ENCODE measurements at regions not wholly inside any gene's neighbourhood (a gene's known extent, or its start where the extent isn't known, plus 50 kb on each side); places are given as distances from the start of the nearest gene placed in this dataset.

DNA sequence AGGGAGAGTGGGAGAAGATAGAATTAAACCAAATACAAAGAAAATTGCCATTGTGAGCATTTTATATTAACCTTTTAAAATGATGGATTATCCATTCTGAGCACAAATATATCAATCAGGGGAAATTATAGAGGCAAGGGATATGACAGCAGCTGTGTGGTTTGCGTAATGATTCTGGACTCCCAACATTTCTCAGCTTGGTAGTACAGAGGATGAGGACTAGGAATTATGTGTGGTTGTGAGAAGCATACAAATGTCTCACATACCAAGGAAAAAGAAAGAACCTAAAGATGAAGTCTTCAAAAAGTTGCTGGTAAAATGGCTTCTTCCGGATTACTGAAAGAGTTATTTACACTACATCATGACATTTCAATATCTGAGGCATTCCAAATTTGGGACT is 674.6 kb upstream of the NR3C2 start (continued):
- TF ChIP-seq, protein P1, sequence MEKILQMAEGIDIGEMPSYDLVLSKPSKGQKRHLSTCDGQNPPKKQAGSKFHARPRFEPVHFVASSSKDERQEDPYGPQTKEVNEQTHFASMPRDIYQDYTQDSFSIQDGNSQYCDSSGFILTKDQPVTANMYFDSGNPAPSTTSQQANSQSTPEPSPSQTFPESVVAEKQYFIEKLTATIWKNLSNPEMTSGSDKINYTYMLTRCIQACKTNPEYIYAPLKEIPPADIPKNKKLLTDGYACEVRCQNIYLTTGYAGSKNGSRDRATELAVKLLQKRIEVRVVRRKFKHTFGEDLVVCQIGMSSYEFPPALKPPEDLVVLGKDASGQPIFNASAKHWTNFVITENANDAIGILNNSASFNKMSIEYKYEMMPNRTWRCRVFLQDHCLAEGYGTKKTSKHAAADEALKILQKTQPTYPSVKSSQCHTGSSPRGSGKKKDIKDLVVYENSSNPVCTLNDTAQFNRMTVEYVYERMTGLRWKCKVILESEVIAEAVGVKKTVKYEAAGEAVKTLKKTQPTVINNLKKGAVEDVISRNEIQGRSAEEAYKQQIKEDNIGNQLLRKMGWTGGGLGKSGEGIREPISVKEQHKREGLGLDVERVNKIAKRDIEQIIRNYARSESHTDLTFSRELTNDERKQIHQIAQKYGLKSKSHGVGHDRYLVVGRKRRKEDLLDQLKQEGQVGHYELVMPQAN (conservative IDR thresholded peaks at IDR 0.05): no peak

DNA sequence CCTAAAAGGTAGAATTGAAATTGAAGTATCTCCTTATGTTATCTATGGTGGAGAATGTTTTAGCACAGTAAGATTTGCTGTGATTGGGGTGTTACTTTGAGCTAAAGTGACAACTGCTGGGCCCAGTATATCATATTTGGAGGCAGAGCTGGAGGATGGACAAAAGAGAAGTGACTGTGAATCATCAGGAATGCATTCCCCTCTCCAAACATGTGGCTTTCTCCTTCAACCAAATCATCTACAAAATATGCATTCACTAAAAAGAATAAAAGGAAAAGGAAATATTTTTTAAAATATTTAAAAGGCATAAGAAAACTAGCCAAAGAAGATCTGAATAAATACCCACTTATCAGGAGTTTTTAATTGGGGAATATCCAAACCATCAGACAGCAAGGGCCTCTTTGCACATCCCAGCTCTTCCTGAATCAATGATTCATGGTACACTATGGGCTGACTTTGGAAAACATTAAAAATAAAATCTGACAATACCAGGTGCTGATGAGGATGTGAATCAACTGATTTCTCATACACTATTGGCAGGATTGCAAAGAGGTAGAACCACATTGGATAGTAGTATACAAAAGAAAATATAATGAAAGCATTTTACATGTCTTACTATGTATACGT is 671.7 kb upstream of the NR3C2 start:
- H3K27me3 ChIP-seq (replicated peaks in 1 of 2; ENCODE audit: control insufficient read depth in 2 of 2, insufficient read depth in 2 of 2, low read length in 1 of 2): no peaks in the 10 kb centered on the region
- SMC1A ChIA-PET (ENCODE audit: uncharacterized antibody, unreplicated experiment): no interaction called here
- H2AFZ ChIP-seq (ENCODE audit: control insufficient read depth, low read depth, low read length): no peak overlapping the region
- no peaks in the 10 kb centered on the region for H3K36me3 ChIP-seq (ENCODE audit: control insufficient read depth in 2 of 2, insufficient read depth in 2 of 2, low read length in 1 of 2)
- no TSS peak for BruUV-seq (replicated peaks)
- intact Hi-C loops (cut with micrococcal nuclease; ENCODE audit: unreplicated experiment): no loop called here
- H3K9ac ChIP-seq (ENCODE audit: control insufficient read depth, insufficient read depth, low read length): no peak overlapping the region
- no peak overlapping the region for H3K27ac ChIP-seq (ENCODE audit: control insufficient read depth, insufficient read depth)
- no peak overlapping the region for H3K4me2 ChIP-seq (ENCODE audit: control insufficient read depth, insufficient read depth)
- no peaks in the 10 kb centered on the region for H3K79me2 ChIP-seq (ENCODE audit: control insufficient read depth, insufficient read depth, low read length)
- H3K4me1 ChIP-seq (ENCODE audit: control insufficient read depth, insufficient read depth, low read length): no peaks in the 10 kb centered on the region
- RAD21 ChIA-PET (ENCODE audit: unreplicated experiment): no interaction called here
- CTCF ChIA-PET: no interaction called here
- no peak for FAIRE-seq
- in situ Hi-C loops (cut with MboI): no loop called here
- no peaks in the 10 kb centered on the region for H3K9me3 ChIP-seq (replicated peaks; ENCODE audit: control insufficient read depth, insufficient read depth, low read length)
- H4K20me1 ChIP-seq (ENCODE audit: control insufficient read depth, insufficient read depth): no peaks in the 10 kb centered on the region
- WGBS (ENCODE audit: insufficient coverage, insufficient replicate concordance, low lambda C conversion rate, missing lambda C conversion rate): 52% methylated on average over 1 of the region's 1 CpG
- no peak for DNase-seq (ENCODE audit: low read depth, low spot score)
- H3K4me3 ChIP-seq: no peak overlapping the region
- POLR2A ChIA-PET: no interaction called here
- ATAC-seq: no peak
- no peak for TF ChIP-seq TCF12 (IDR thresholded peaks at IDR 0.05; ENCODE audit: low read depth, low read length)
- TF ChIP-seq, protein P2, sequence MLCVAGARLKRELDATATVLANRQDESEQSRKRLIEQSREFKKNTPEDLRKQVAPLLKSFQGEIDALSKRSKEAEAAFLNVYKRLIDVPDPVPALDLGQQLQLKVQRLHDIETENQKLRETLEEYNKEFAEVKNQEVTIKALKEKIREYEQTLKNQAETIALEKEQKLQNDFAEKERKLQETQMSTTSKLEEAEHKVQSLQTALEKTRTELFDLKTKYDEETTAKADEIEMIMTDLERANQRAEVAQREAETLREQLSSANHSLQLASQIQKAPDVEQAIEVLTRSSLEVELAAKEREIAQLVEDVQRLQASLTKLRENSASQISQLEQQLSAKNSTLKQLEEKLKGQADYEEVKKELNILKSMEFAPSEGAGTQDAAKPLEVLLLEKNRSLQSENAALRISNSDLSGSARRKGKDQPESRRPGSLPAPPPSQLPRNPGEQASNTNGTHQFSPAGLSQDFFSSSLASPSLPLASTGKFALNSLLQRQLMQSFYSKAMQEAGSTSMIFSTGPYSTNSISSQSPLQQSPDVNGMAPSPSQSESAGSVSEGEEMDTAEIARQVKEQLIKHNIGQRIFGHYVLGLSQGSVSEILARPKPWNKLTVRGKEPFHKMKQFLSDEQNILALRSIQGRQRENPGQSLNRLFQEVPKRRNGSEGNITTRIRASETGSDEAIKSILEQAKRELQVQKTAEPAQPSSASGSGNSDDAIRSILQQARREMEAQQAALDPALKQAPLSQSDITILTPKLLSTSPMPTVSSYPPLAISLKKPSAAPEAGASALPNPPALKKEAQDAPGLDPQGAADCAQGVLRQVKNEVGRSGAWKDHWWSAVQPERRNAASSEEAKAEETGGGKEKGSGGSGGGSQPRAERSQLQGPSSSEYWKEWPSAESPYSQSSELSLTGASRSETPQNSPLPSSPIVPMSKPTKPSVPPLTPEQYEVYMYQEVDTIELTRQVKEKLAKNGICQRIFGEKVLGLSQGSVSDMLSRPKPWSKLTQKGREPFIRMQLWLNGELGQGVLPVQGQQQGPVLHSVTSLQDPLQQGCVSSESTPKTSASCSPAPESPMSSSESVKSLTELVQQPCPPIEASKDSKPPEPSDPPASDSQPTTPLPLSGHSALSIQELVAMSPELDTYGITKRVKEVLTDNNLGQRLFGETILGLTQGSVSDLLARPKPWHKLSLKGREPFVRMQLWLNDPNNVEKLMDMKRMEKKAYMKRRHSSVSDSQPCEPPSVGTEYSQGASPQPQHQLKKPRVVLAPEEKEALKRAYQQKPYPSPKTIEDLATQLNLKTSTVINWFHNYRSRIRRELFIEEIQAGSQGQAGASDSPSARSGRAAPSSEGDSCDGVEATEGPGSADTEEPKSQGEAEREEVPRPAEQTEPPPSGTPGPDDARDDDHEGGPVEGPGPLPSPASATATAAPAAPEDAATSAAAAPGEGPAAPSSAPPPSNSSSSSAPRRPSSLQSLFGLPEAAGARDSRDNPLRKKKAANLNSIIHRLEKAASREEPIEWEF (IDR thresholded peaks at IDR 0.05; ENCODE audit: insufficient replicate concordance, low read depth, low read length): no peak
- TF ChIP-seq, protein P3, sequence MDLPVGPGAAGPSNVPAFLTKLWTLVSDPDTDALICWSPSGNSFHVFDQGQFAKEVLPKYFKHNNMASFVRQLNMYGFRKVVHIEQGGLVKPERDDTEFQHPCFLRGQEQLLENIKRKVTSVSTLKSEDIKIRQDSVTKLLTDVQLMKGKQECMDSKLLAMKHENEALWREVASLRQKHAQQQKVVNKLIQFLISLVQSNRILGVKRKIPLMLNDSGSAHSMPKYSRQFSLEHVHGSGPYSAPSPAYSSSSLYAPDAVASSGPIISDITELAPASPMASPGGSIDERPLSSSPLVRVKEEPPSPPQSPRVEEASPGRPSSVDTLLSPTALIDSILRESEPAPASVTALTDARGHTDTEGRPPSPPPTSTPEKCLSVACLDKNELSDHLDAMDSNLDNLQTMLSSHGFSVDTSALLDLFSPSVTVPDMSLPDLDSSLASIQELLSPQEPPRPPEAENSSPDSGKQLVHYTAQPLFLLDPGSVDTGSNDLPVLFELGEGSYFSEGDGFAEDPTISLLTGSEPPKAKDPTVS (IDR thresholded peaks at IDR 0.05; ENCODE audit: low read depth, low read length): no peak
- TF ChIP-seq YY1 (IDR thresholded peaks at IDR 0.05; ENCODE audit: low read depth, low read length): no peak
- TF ChIP-seq STAT3 (IDR thresholded peaks at IDR 0.05; ENCODE audit: low read depth, low read length): no peak
- TF ChIP-seq, protein P4, sequence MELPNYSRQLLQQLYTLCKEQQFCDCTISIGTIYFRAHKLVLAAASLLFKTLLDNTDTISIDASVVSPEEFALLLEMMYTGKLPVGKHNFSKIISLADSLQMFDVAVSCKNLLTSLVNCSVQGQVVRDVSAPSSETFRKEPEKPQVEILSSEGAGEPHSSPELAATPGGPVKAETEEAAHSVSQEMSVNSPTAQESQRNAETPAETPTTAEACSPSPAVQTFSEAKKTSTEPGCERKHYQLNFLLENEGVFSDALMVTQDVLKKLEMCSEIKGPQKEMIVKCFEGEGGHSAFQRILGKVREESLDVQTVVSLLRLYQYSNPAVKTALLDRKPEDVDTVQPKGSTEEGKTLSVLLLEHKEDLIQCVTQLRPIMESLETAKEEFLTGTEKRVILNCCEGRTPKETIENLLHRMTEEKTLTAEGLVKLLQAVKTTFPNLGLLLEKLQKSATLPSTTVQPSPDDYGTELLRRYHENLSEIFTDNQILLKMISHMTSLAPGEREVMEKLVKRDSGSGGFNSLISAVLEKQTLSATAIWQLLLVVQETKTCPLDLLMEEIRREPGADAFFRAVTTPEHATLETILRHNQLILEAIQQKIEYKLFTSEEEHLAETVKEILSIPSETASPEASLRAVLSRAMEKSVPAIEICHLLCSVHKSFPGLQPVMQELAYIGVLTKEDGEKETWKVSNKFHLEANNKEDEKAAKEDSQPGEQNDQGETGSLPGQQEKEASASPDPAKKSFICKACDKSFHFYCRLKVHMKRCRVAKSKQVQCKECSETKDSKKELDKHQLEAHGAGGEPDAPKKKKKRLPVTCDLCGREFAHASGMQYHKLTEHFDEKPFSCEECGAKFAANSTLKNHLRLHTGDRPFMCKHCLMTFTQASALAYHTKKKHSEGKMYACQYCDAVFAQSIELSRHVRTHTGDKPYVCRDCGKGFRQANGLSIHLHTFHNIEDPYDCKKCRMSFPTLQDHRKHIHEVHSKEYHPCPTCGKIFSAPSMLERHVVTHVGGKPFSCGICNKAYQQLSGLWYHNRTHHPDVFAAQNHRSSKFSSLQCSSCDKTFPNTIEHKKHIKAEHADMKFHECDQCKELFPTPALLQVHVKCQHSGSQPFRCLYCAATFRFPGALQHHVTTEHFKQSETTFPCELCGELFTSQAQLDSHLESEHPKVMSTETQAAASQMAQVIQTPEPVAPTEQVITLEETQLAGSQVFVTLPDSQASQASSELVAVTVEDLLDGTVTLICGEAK (IDR thresholded peaks at IDR 0.05; ENCODE audit: borderline replicate concordance): no peak
- TF ChIP-seq LARP7 (IDR thresholded peaks at IDR 0.05): no peak
- TF ChIP-seq SIN3A (IDR thresholded peaks at IDR 0.05; ENCODE audit: low read depth, low read length): no peak
- TF ChIP-seq ZNF207 (IDR thresholded peaks at IDR 0.05; ENCODE audit: borderline replicate concordance): no peak

Measured in GM12878 (cell line).